Astrocyte (in vitro differentiated cells and primary cell): ENCODE measurements at regions not wholly inside any gene's neighbourhood (a gene's known extent, or its start where the extent isn't known, plus 50 kb on each side); places are given as distances from the start of the nearest gene placed in this dataset.

Experiments used
- DNase-seq: peaks from one replicate; pipeline ENCODE4 v3.0.0-alpha.2; 2010; ENCODE audit warnings: low read depth
- FAIRE-seq: peaks from 2 replicates; lab custom pipeline; 2011; peaks lifted over from hg19 to GRCh38; lab: Jason Lieb, UNC
- H2AFZ ChIP-seq: 2 replicates; pipeline ENCODE4 v1.6.0; 2012; ENCODE audit warnings: low read depth, low read length, inconsistent platforms
- H3K27ac ChIP-seq: 2 replicates; pipeline ENCODE4 v1.5.1; 2011; ENCODE audit warnings: low read depth, low read length, inconsistent platforms
- H3K27me3 ChIP-seq: 2 replicates; pipeline ENCODE4 v1.6.0; 2011; ENCODE audit warnings: low read length, inconsistent platforms; ENCODE audit not compliant: insufficient read depth
- H3K36me3 ChIP-seq: 2 replicates; pipeline ENCODE4 v1.5.1; 2011; ENCODE audit warnings: low read length, inconsistent platforms; ENCODE audit not compliant: insufficient read depth
- H3K4me1 ChIP-seq: 2 replicates; pipeline ENCODE4 v1.5.1; 2011; ENCODE audit warnings: low read length, inconsistent platforms; ENCODE audit not compliant: insufficient read depth
- H3K4me2 ChIP-seq: 2 replicates; pipeline ENCODE4 v1.6.0; 2012; ENCODE audit warnings: low read length, inconsistent platforms
- H3K4me3 ChIP-seq: 2 replicates; pipeline ENCODE4 v1.5.1; 2011; ENCODE audit warnings: low read depth, mild to moderate bottlenecking, low read length, inconsistent platforms; ENCODE audit not compliant: insufficient read depth
- H3K79me2 ChIP-seq: 2 replicates; pipeline ENCODE4 v1.6.0; 2012; ENCODE audit warnings: mild to moderate bottlenecking, low read length, inconsistent platforms; ENCODE audit not compliant: insufficient read depth
- H3K9ac ChIP-seq: 2 replicates; pipeline ENCODE4 v1.6.0; 2012; ENCODE audit warnings: mild to moderate bottlenecking, low read length, inconsistent platforms
- H3K9me3 ChIP-seq: 2 replicates; pipeline ENCODE4 v1.5.1; 2012; ENCODE audit warnings: low read depth, mild to moderate bottlenecking, low read length, inconsistent platforms; ENCODE audit not compliant: insufficient read depth
- H4K20me1 ChIP-seq: 2 replicates; pipeline ENCODE4 v1.6.0; 2012; ENCODE audit warnings: low read length, inconsistent platforms; ENCODE audit not compliant: insufficient read depth
- H3K27ac Mint-ChIP-seq: one replicate; pipeline ENCODE4 v1.8.0; 2021; ENCODE audit warnings: mild to moderate bottlenecking, mixed read lengths; ENCODE audit not compliant: unreplicated experiment
- H3K27me3 Mint-ChIP-seq: one replicate; pipeline ENCODE4 v1.8.0; 2021; ENCODE audit warnings: low read depth, mixed read lengths; ENCODE audit not compliant: unreplicated experiment
- H3K36me3 Mint-ChIP-seq: one replicate; pipeline ENCODE4 v1.8.0; 2021; ENCODE audit warnings: low read depth, mixed read lengths; ENCODE audit not compliant: unreplicated experiment
- H3K4me1 Mint-ChIP-seq: one replicate; pipeline ENCODE4 v1.8.0; 2021; ENCODE audit warnings: low read depth, mixed read lengths; ENCODE audit not compliant: unreplicated experiment
- H3K4me3 Mint-ChIP-seq: one replicate; pipeline ENCODE4 v1.8.0; 2021; ENCODE audit warnings: mild to moderate bottlenecking, moderate library complexity, mixed read lengths; ENCODE audit not compliant: unreplicated experiment
- H3K9me3 Mint-ChIP-seq: one replicate; pipeline ENCODE4 v1.8.0; 2021; ENCODE audit warnings: mild to moderate bottlenecking, mixed read lengths; ENCODE audit not compliant: unreplicated experiment
- CTCF ChIP-seq: IDR thresholded peaks from 2 replicates; pipeline ENCODE4 v1.5.1; 2011; ENCODE audit warnings: low read depth, mild to moderate bottlenecking, inconsistent platforms, low read length, moderate library complexity; ENCODE audit not compliant: insufficient read depth
- EZH2 ChIP-seq: IDR thresholded peaks from 2 replicates; pipeline ENCODE4 v1.6.1; 2012; ENCODE audit warnings: mild to moderate bottlenecking, low read length, inconsistent platforms; ENCODE audit not compliant: insufficient read depth

- H3K9me3 ChIP-seq, result no peaks in the 10 kb centered on the region
- H2AFZ ChIP-seq, result no peak overlapping the region
- H3K4me3 Mint-ChIP-seq, result no peak overlapping the region
- no peak overlapping the region for H3K4me2 ChIP-seq
- peaks cover 6% of the 10 kb centered on the region for H3K27me3 ChIP-seq
- H3K27me3 Mint-ChIP-seq, result peaks cover 2% of the 10 kb centered on the region
- TF ChIP-seq CTCF (no peak), EZH2 (no peak)
- no peaks in the 10 kb centered on the region for H4K20me1 ChIP-seq
- FAIRE-seq (no peak), DNase-seq (no peak)
- H3K27ac Mint-ChIP-seq, result no peak overlapping the region
- no peaks in the 10 kb centered on the region for H3K9me3 Mint-ChIP-seq
- no peaks in the 10 kb centered on the region for H3K4me1 ChIP-seq
- H3K27ac ChIP-seq, result no peak overlapping the region
- no peaks in the 10 kb centered on the region for H3K36me3 Mint-ChIP-seq
- H3K9ac ChIP-seq, result no peak overlapping the region
- peaks cover 1% of the 10 kb centered on the region for H3K4me1 Mint-ChIP-seq
- no peaks in the 10 kb centered on the region for H3K36me3 ChIP-seq
- no peak overlapping the region for H3K4me3 ChIP-seq
- no peaks in the 10 kb centered on the region for H3K79me2 ChIP-seq
Observed at GRCh38 chr13:72590091-72590740, 137.2 kb downstream of the MZT1 start.

GRCh38 chr13:72586518-72586917 is 140.9 kb downstream of the MZT1 start:
- Histone ChIP-seq H3K36me3 (no peaks in the 10 kb centered on the region), H4K20me1 (no peaks in the 10 kb centered on the region), H3K4me3 (no peak overlapping the region), H2AFZ (no peak overlapping the region), H3K4me2 (no peak overlapping the region), H3K27me3 (peaks cover 8% of the 10 kb centered on the region), H3K4me1 (no peaks in the 10 kb centered on the region), H3K79me2 (no peaks in the 10 kb centered on the region), H3K9ac (no peak overlapping the region), H3K9me3 (no peaks in the 10 kb centered on the region), H3K27ac (no peak overlapping the region)
- no peaks in the 10 kb centered on the region for H3K27me3 Mint-ChIP-seq
- DNase-seq (peak; percentile 53), FAIRE-seq (no peak)
- H3K4me1 Mint-ChIP-seq, result peaks cover 8% of the 10 kb centered on the region
- TF ChIP-seq EZH2, result no peak
- no peak for TF ChIP-seq CTCF
- no peaks in the 10 kb centered on the region for H3K9me3 Mint-ChIP-seq
- no peak overlapping the region for H3K27ac Mint-ChIP-seq
- no peak overlapping the region for H3K4me3 Mint-ChIP-seq
- no peaks in the 10 kb centered on the region for H3K36me3 Mint-ChIP-seq

- H4K20me1 ChIP-seq, result no peaks in the 10 kb centered on the region
- no peaks in the 10 kb centered on the region for H3K27me3 Mint-ChIP-seq
- no peaks in the 10 kb centered on the region for H3K36me3 Mint-ChIP-seq
- H3K36me3 ChIP-seq, result no peaks in the 10 kb centered on the region
- peaks cover 8% of the 10 kb centered on the region for H3K27me3 ChIP-seq
- H3K4me3 ChIP-seq, result no peak overlapping the region
- no peaks in the 10 kb centered on the region for H3K9me3 ChIP-seq
- no peak overlapping the region for H3K27ac ChIP-seq
- H3K9me3 Mint-ChIP-seq, result no peaks in the 10 kb centered on the region
- H2AFZ ChIP-seq, result no peak overlapping the region
- no peaks in the 10 kb centered on the region for H3K4me1 ChIP-seq
- H3K4me2 ChIP-seq, result no peak overlapping the region
- H3K27ac Mint-ChIP-seq, result no peak overlapping the region
- no peak for TF ChIP-seq CTCF
- no peak for TF ChIP-seq EZH2
- FAIRE-seq, result no peak
- DNase-seq, result peak; percentile 25
- H3K4me3 Mint-ChIP-seq, result no peak overlapping the region
- H3K9ac ChIP-seq, result no peak overlapping the region
- H3K4me1 Mint-ChIP-seq, result peaks cover 8% of the 10 kb centered on the region
- no peaks in the 10 kb centered on the region for H3K79me2 ChIP-seq
Observed at GRCh38 chr13:72585254-72585653, 142.2 kb downstream of the MZT1 start.
